Stimulated activated CD4-positive, alpha-beta T cell treated with anti-CD3 and anti-CD28 coated beads, Interleukin-12 subunit alpha, Interleukin-12 subunit beta, amount 100 ng/mL, for 4 hours (primary cell): ENCODE measurements at regions not wholly inside any gene's neighbourhood (a gene's known extent, or its start where the extent isn't known, plus 50 kb on each side); places are given as distances from the start of the nearest gene placed in this dataset.

Experiments used
- DNase-seq: peaks from one replicate; pipeline ENCODE4 v3.0.0-alpha.2; 2020

DNA sequence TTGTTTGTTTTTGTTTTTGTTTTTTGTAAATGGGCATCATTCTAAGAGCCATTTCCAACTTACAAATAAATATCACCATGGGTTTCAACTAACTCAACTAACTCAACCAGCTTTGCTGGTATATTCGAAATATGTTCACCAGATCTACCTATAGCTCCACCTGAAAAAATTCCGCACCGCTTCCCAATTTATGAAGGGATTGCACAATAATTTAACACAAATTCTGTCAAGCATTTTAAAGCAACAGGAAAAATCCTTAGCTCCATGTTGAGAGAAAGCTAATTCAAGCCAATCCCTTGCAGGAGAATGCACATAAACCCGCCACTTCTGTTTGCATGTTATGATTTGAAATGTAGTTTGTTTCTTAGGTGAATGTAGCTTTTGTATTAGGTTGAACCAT lies 417.8 kb downstream of the EFNB2 start:
- no peak for DNase-seq

GRCh38 chr13:106117035-106117434 lies 418.4 kb downstream of the EFNB2 start:
- no peak for DNase-seq

- no peak for DNase-seq
Measured at GRCh38 chr13:106115081-106115480, 420.4 kb downstream of the EFNB2 start.

DNA sequence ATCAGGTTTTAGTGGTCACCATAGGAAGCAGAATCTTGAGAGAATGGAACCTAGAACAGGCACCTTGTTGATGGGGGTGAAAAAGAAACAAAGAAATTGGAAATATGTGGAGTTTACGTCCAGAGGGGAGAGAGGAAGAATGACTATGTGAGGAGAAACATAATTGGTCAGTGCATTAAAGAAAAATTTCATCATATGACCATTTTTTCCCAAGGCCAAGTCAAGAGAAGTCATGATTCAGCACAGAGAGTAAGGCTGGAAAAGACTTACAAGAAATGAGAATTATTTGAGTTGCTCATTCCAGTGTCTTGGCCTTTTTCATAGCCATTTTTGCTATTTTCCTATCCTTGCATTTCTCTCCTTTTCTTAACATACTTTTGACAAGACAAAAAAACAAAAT lies 421.7 kb downstream of the EFNB2 start:
- DNase-seq = no peak

DNA sequence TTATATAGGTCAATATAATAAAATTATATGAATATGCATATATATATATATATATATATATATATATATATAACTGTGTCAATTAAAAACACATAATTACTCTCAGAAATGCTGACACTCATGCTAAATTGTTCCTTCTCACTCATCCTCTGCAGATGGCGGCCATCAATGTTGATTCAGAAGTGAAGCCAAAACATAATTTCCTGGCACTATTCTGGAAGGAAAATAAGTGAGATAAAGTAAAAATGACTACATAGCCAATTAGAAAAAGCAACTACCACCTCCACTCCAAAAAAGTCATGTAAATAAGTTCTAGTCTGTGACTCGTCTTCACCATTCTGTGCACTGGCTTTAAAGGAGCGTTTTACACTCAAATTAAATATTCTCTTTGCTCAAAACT lies 423.3 kb downstream of the EFNB2 start:
- no peak for DNase-seq

- DNase-seq = no peak
Measured at GRCh38 chr13:106110241-106110855, 425.1 kb downstream of the EFNB2 start.

GRCh38 chr13:106109391-106109791 lies 426.1 kb downstream of the EFNB2 start:
- no peak for DNase-seq

DNA sequence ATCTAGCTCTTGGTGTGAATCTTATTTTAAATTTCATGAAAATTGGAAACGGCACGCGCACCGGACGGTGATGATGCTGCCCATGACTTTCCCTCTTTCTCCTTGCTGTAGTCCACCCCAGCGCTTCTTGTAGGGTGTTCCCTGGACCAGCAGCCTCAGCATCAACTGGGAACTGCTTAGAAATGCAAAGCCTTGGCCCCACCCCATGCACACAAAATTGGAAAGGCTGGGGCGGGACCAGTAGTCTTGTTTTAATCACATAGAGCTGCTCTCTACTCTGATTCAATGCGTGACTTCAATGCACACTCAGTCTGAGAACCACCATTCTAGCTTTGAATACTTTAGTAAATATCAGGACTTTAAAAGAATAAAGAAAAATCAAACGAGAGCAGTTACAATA lies 427.1 kb downstream of the EFNB2 start:
- no peak for DNase-seq

DNA sequence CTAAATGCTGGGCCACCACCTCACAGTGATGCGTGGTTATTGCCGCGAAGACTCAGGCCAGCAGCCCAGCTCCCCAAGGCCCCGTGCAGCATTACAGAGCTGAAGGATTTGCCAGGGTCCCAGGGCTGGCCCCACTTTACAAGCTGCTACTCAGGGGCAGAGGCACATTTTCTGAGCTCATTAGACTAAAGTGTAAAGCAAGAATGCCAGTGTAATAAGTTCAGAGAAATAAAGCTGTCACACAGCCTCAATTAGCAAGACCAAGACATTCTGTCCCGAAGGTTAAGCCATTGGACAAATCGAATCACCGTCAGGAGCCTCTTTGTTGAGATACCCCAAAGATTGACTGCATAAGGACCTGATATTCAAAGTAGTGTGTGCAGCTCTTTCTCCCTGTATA lies 428.4 kb downstream of the EFNB2 start:
- no peak for DNase-seq

- DNase-seq = no peak
Measured at GRCh38 chr13:106105153-106105552, 430.3 kb downstream of the EFNB2 start.

DNA sequence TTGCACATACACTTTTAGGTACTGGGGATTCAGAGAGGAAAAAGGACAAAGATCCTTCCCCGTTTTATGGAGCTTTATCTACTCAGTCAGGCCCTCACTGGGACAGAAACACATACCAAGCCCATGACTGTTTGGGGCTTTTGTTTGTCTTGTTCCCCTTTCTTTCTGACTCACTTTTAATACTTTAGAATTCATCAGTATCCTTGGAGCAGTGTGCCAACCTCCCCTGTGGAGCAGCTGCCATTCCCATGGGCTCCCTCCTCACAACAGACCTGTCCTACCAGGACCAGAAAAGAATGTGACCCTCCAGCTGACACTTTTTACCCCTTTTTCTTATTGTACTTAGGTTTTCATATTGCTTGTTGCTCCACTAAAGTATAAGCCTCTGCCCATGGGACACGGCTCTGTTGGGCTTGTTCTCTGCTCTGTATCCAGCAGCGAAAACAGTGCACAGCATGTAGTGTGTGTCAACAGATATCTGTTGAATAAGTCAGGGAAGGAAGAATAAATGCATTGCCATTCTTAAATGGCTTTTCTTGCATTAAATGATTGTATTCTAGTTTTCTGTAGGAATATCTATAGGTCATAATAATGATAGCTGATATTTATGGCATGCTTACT lies 431.1 kb downstream of the EFNB2 start:
- DNase-seq = no peak

DNA sequence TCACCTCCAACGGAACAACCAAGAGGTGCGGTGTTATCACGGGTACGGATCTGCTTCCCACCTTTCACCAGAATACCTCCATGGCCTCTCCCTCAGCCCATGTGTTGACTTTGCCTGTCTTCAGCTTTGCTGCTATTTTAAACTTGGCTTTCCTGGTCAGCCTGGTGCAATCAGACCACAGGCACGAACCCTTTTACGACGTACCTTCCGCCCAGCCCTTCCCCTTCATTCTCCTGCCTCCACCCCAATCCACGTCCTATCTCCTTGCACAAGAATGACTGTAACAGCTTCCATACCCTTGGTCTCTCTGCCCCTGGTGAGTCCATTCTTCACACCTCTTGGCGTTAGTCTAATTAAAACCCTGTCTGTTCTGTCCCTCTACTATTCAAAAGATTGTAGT lies 431.7 kb downstream of the EFNB2 start:
- DNase-seq = no peak

- DNase-seq = no peak
Measured at GRCh38 chr13:106102786-106103185, 432.7 kb downstream of the EFNB2 start.

DNA sequence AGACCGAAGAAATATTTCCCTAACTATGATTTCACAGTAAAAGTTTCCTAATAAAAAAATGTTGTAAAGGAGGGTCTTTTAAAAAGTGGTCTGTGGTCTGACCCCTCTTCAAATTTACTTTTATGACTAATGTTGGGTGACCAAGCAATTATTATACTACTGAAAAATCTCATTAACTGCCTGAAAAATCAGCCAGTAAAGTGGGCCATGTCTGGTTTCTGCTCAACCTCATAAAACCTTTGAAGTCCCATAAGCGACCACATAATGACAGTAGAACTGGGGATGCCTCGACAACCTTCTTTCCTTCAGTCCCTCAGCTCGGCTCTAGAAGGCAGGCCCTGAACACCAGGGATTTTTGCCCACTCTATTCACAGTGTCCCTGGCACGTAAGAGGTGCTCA lies 434.3 kb downstream of the EFNB2 start:
- no peak for DNase-seq

DNA sequence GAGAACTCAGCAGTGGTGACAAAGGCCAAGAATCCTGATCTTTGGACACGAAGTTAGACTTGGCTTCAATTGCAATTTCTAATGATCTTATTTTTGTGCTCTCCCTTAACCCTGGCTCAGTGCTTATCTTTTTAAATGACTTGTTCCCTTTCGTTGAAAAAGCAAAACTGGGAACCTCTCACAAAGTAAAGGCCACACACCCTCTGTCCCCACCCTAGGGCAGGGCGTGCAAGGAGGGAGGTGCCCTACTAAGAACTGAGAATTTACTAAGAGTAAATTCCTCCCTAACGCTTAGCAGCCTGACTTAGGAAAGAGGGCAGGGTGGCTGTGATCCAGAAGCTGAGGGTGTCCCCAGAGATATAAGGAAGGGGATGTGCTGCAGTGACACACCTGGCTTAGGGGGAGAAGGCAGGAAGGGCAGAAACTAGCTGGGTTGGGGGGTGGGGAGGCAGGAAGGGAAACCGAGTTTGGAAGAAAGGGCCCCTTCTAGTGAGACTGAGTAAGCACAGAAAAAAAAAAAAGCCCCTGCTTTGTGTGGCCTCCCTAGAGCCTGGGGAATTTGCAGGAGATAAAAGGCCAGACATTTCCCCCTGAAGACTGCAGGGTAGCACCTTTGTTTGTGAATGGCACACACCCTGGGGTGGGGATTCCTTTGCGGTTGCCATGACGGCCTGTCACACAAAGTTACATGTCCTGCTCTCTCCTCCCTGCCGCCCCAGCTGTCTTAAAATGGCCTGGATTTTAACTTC lies 435.1 kb downstream of the EFNB2 start:
- no peak for DNase-seq

- no peak for DNase-seq
Measured at GRCh38 chr13:106099765-106100164, 435.7 kb downstream of the EFNB2 start.

DNA sequence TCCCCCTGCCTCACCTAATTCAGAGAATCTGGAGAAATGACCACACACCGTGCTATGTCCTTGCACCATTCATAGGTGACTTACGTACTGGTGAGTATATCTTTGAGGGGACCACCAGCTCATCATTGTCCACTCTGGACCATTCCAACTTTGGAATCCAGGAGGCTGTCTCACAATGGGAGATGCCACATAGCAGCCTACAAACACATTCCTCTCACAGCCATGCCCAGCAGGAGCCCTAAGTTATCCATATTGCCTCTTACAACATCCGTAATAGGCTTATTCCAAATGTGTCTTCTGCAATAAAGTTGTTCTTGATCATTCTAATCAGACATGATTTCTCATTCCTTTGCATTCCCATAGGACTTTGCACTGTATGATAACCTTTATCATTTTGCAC lies 436.7 kb downstream of the EFNB2 start:
- no peak for DNase-seq

- DNase-seq = no peak
Measured at GRCh38 chr13:106096661-106097092, 438.8 kb downstream of the EFNB2 start.

- DNase-seq = no peak
Measured at GRCh38 chr13:106095919-106096318, 439.5 kb downstream of the EFNB2 start.

- no peak for DNase-seq
Measured at GRCh38 chr13:106095406-106095805, 440.1 kb downstream of the EFNB2 start.

GRCh38 chr13:106090001-106090400 lies 445.5 kb downstream of the EFNB2 start:
- no peak for DNase-seq

DNA sequence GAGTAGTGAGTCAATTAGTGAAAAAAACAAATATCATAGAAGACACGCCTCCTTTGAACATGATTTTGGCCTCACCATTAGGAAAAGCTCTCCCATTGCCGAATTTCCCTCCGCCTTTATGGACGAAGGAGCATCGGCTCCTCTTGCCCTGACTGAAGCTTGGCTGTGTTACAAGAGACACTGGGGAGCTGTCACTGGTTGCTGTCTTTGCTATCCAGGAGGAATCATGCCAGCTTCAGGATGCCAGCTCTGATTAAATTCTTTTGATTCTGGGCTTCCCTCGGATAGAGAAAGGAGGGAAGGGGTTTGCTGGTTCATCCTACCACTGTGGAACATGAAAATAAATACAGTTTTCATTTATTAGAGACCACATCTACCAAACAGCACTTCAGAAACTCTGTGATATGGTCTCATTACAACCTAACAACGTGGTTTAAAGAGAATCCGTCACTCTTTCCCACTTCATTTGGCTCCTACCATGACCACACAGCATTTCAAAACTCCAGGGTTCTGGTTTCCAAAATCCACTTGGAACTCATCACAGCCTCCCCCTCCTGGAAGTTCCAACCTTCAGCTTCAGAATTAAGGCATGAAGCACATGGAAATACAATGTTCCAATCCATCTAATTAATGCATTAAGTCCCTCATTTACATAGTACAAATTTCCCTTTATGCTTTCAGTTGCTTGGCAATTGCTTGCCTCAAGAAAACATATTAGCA lies 446.0 kb downstream of the EFNB2 start:
- no peak for DNase-seq

DNA sequence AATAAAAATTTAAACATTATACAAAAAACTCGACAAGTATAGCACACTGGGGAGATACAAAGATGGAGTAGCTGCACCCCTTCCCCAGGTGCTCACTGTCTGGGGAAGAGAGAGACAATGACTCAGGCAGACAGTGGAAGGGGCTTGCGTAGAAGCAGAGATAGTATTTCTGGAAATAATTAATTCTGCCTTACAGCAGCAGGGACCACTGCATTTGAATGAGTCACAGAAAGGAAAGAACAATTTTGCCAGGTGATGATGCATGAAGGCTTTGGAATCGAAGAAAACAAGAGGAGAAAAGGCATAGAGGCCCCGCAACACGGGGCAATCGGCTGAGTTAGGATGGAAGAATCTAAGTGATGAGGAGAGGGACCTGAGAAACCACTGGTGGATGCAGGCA lies 447.4 kb downstream of the EFNB2 start:
- no peak for DNase-seq

DNA sequence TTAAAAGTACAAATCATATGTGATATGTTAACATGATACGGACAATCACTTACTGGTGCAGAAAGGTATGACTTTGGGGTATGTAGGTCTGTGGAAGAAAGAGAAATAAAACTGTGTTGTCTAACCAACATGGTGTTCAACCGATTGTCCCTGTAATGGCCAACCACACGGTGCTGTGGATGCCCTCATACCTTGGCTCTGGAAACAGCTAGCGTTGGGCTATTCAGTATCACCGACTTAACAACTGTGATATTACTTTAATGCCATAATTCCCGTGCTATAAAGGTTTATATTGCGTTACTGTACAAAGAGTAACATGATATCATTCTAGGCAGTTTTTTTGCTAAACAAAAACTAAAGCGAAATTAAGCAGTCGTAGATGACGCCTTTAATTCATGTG lies 448.3 kb downstream of the EFNB2 start:
- no peak for DNase-seq
